ENCODE measurements at regions not wholly inside any gene's neighbourhood (a gene's known extent, or its start where the extent isn't known, plus 50 kb on each side); places are given as distances from the start of the nearest gene placed in this dataset.

- H3K9me3 Mint-ChIP-seq (ENCODE audit: insufficient read depth), result no peaks in the 10 kb centered on the region
- Histone ChIP-seq H3K27me3 (replicated peaks in 1 of 4; ENCODE audit: control extremely low read depth in 1 of 4, control insufficient read depth in 3 of 4, insufficient read depth in 4 of 4, low read length in 3 of 4) (no peaks in the 10 kb centered on the region), H3K9me3 (ENCODE audit: control extremely low read depth in 1 of 3, control insufficient read depth in 2 of 3, insufficient read depth in 1 of 3, low read length in 2 of 3) (no peaks in the 10 kb centered on the region), H2AFZ (ENCODE audit: insufficient read depth, low read depth, low read length, poor library complexity, severe bottlenecking) (no peak overlapping the region), H4K20me1 (ENCODE audit: control insufficient read depth, insufficient read depth, low read length, poor library complexity, severe bottlenecking) (no peaks in the 10 kb centered on the region), H3K4me1 (ENCODE audit: control insufficient read depth in 2 of 2, insufficient read depth in 2 of 2, low read length in 2 of 2) (no peaks in the 10 kb centered on the region), H3K4me3 (ENCODE audit: control extremely low read depth in 1 of 5, extremely low read depth in 1 of 5, insufficient read depth in 1 of 5, low read depth in 2 of 5, low read length in 4 of 5) (no peak overlapping the region), H3K4me2 (replicated peaks; ENCODE audit: low read depth, low read length, poor library complexity, severe bottlenecking) (no peak overlapping the region), H3K27ac (ENCODE audit: low read length in 2 of 2) (no peak overlapping the region), H3K36me3 (replicated peaks in 1 of 2; ENCODE audit: control extremely low read depth in 1 of 2, control insufficient read depth in 1 of 2, extremely low read depth in 1 of 2, insufficient read depth in 2 of 2, low read length in 1 of 2) (no peaks in the 10 kb centered on the region), H3K9ac (ENCODE audit: low read length) (no peak overlapping the region), H3K79me2 (ENCODE audit: control insufficient read depth, insufficient read depth, low read length) (no peaks in the 10 kb centered on the region)
- no peak for DNase-seq
- H3K4me1 Mint-ChIP-seq, result no peaks in the 10 kb centered on the region
- H3K27me3 Mint-ChIP-seq, result peaks cover 17% of the 10 kb centered on the region
- intact Hi-C loops (cut with micrococcal nuclease), result no loop called here
- no peak overlapping the region for H3K4me3 Mint-ChIP-seq
- POLR2A ChIA-PET, result no interaction called here
- H3K27ac Mint-ChIP-seq, result no peak overlapping the region
- ATAC-seq (ENCODE audit: low read depth), result no peak
- no CpG with 5 or more reads among the region's 2 CpGs for WGBS (ENCODE audit: insufficient coverage)
- CTCF ChIA-PET, result interaction anchor here (0.7 to 1.3 kb wide), 3 partner anchors 19 to 142 kb away, joined by 3 read pairs; no protein-coding TSS in a partner anchor
- no peak for TF ChIP-seq CTCF (IDR thresholded peaks at IDR 0.05)
- no peak for TF ChIP-seq EZH2 (IDR thresholded peaks at IDR 0.05; ENCODE audit: borderline replicate concordance, insufficient read depth, low read depth, low read length, poor library complexity, severe bottlenecking)
These were observed 76.0 kb upstream of the DAP start for GRCh38 chr5:10836986-10837385.

GRCh38 chr5:10834695-10835094 is 73.7 kb upstream of the DAP start:
- Histone ChIP-seq H4K20me1 (ENCODE audit: control insufficient read depth, insufficient read depth, low read length, poor library complexity, severe bottlenecking) (no peaks in the 10 kb centered on the region), H3K9me3 (ENCODE audit: control extremely low read depth in 1 of 3, control insufficient read depth in 2 of 3, insufficient read depth in 1 of 3, low read length in 2 of 3) (no peaks in the 10 kb centered on the region), H3K79me2 (ENCODE audit: control insufficient read depth, insufficient read depth, low read length) (no peaks in the 10 kb centered on the region), H3K27ac (ENCODE audit: low read length in 2 of 2) (no peak overlapping the region), H2AFZ (ENCODE audit: insufficient read depth, low read depth, low read length, poor library complexity, severe bottlenecking) (no peak overlapping the region), H3K4me3 (ENCODE audit: control extremely low read depth in 1 of 5, extremely low read depth in 1 of 5, insufficient read depth in 1 of 5, low read depth in 2 of 5, low read length in 4 of 5) (no peak overlapping the region), H3K27me3 (replicated peaks in 1 of 4; ENCODE audit: control extremely low read depth in 1 of 4, control insufficient read depth in 3 of 4, insufficient read depth in 4 of 4, low read length in 3 of 4) (no peaks in the 10 kb centered on the region), H3K4me2 (replicated peaks; ENCODE audit: low read depth, low read length, poor library complexity, severe bottlenecking) (no peak overlapping the region), H3K4me1 (ENCODE audit: control insufficient read depth in 2 of 2, insufficient read depth in 2 of 2, low read length in 2 of 2) (no peaks in the 10 kb centered on the region), H3K36me3 (replicated peaks in 1 of 2; ENCODE audit: control extremely low read depth in 1 of 2, control insufficient read depth in 1 of 2, extremely low read depth in 1 of 2, insufficient read depth in 2 of 2, low read length in 1 of 2) (no peaks in the 10 kb centered on the region), H3K9ac (ENCODE audit: low read length) (no peak overlapping the region)
- intact Hi-C loops (cut with micrococcal nuclease), result no loop called here
- CTCF ChIA-PET, result no interaction called here
- no peaks in the 10 kb centered on the region for H3K4me1 Mint-ChIP-seq
- DNase-seq (no peak), ATAC-seq (ENCODE audit: low read depth) (no peak)
- no peaks in the 10 kb centered on the region for H3K9me3 Mint-ChIP-seq (ENCODE audit: insufficient read depth)
- POLR2A ChIA-PET, result no interaction called here
- TF ChIP-seq CTCF (IDR thresholded peaks at IDR 0.05) (no peak), EZH2 (IDR thresholded peaks at IDR 0.05; ENCODE audit: borderline replicate concordance, insufficient read depth, low read depth, low read length, poor library complexity, severe bottlenecking) (no peak)
- peaks cover 9% of the 10 kb centered on the region for H3K27me3 Mint-ChIP-seq
- H3K27ac Mint-ChIP-seq, result no peak overlapping the region
- no CpG with 5 or more reads among the region's 1 CpG for WGBS (ENCODE audit: insufficient coverage)
- H3K4me3 Mint-ChIP-seq, result no peak overlapping the region
